ENCODE measurements at regions not wholly inside any gene's neighbourhood (a gene's known extent, or its start where the extent isn't known, plus 50 kb on each side); places are given as distances from the start of the nearest gene placed in this dataset.

DNA sequence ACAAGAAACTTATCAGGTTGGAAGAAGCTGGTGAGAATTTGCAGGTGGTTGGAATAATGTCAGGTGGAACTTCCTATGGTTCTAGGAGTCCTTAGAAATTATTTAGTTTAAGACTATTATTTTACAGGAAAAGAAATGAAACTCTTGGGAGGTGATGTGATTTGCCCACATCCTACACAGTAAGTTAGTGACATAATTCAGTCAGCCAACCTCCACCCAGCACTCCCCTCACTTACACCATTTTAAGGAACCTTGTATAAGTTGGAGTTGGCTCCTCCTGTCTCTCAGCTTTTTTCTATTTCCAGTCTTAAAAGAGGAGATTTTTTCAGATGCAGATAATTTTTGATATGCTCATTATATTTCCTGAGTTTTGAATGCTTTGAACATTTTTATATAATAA is 86.4 kb downstream of the SKA1 start:
- no peak for TF ChIP-seq EP300 (IDR thresholded peaks at IDR 0.05; ENCODE audit: borderline replicate concordance)
- TF ChIP-seq, protein P1, sequence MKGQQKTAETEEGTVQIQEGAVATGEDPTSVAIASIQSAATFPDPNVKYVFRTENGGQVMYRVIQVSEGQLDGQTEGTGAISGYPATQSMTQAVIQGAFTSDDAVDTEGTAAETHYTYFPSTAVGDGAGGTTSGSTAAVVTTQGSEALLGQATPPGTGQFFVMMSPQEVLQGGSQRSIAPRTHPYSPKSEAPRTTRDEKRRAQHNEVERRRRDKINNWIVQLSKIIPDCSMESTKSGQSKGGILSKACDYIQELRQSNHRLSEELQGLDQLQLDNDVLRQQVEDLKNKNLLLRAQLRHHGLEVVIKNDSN (IDR thresholded peaks at IDR 0.05), result no peak
- TF ChIP-seq, protein P2, sequence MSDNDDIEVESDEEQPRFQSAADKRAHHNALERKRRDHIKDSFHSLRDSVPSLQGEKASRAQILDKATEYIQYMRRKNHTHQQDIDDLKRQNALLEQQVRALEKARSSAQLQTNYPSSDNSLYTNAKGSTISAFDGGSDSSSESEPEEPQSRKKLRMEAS (IDR thresholded peaks at IDR 0.05), result no peak
- TF ChIP-seq YY1 (IDR thresholded peaks at IDR 0.05; ENCODE audit: low read depth), result no peak
- TF ChIP-seq RAD21 (IDR thresholded peaks at IDR 0.05; ENCODE audit: low read depth), result no peak
